Activated B cell treated with CpG ODN at 0.5 μM for 24 hours (primary cell): ENCODE measurements at regions not wholly inside any gene's neighbourhood (a gene's known extent, or its start where the extent isn't known, plus 50 kb on each side); places are given as distances from the start of the nearest gene placed in this dataset.

ENCODE experiments used
- ATAC-seq: fragments of 200-7000 bp; cut with Tn5 transposase; one replicate; pipeline ENCODE4 v1.10.0; 2021; ENCODE audit warnings: low read depth, mild to moderate bottlenecking, moderate library complexity
- CTCF ChIA-PET: fragments of 350-600 bp; sonication (Branson Sonifier 250); formaldehyde crosslinking; loops from one replicate; lab custom pipeline; 2021; ENCODE audit warnings: antibody characterized with exemption; lab: Charles Lee
- POLR2A ChIA-PET: fragments of 350-600 bp; sonication (Branson Sonifier 250); formaldehyde crosslinking; loops from one replicate; lab custom pipeline; 2021; ENCODE audit warnings: antibody characterized with exemption; lab: Charles Lee
- DNase-seq: peaks from one replicate; pipeline ENCODE4 v3.0.0; 2022
- H3K27ac Mint-ChIP-seq: one replicate; pipeline ENCODE4 v1.8.0; 2020; ENCODE audit warnings: mixed read lengths
- H3K27me3 Mint-ChIP-seq: one replicate; pipeline ENCODE4 v1.8.0; 2021; ENCODE audit warnings: mixed read lengths
- H3K36me3 Mint-ChIP-seq: one replicate; pipeline ENCODE4 v1.8.0; 2021; ENCODE audit warnings: low read depth, mixed read lengths
- H3K4me1 Mint-ChIP-seq: one replicate; pipeline ENCODE4 v1.8.0; 2021; ENCODE audit warnings: mixed read lengths
- H3K4me3 Mint-ChIP-seq: one replicate; pipeline ENCODE4 v1.8.0; 2020; ENCODE audit warnings: mild to moderate bottlenecking, mixed read lengths
- H3K9me3 Mint-ChIP-seq: one replicate; pipeline ENCODE4 v1.8.0; 2020; ENCODE audit warnings: mixed read lengths
- CTCF ChIP-seq: fragments of 200-600 bp; IDR thresholded peaks from one replicate; pipeline ENCODE4 v1.8.0; 2022; ENCODE audit warnings: antibody characterized with exemption, mild to moderate bottlenecking
- intact Hi-C: fragments of 100-400 bp; cut with micrococcal nuclease; formaldehyde crosslinking; loops from one replicate; pipeline ENCODE4 v1.15.1; 2024

- ATAC-seq (no peak), DNase-seq (no peak)
- TF ChIP-seq CTCF = no peak
- intact Hi-C loops = no loop called here
- Mint-ChIP-seq H3K4me3 (no peak overlapping the region), H3K4me1 (no peaks in the 10 kb centered on the region), H3K9me3 (no peaks in the 10 kb centered on the region), H3K27ac (no peak overlapping the region), H3K27me3 (no peaks in the 10 kb centered on the region), H3K36me3 (no peaks in the 10 kb centered on the region)
- POLR2A ChIA-PET = no interaction called here
- CTCF ChIA-PET = no interaction called here
Measured at GRCh38 chr18:77807650-77808049, 558.0 kb downstream of the GALR1 start.

- H3K4me3 Mint-ChIP-seq = no peak overlapping the region
- H3K9me3 Mint-ChIP-seq = no peaks in the 10 kb centered on the region
- H3K27me3 Mint-ChIP-seq = no peaks in the 10 kb centered on the region
- intact Hi-C loops = no loop called here
- H3K36me3 Mint-ChIP-seq = no peaks in the 10 kb centered on the region
- no peak for TF ChIP-seq CTCF
- H3K4me1 Mint-ChIP-seq = no peaks in the 10 kb centered on the region
- no peak for ATAC-seq
- ChIA-PET POLR2A (no interaction called here), CTCF (no interaction called here)
- H3K27ac Mint-ChIP-seq = no peak overlapping the region
- no peak for DNase-seq
Measured at GRCh38 chr18:77811503-77811902, 561.9 kb downstream of the GALR1 start.

- intact Hi-C loops = no loop called here
- Mint-ChIP-seq H3K27ac (no peak overlapping the region), H3K27me3 (peaks cover 2% of the 10 kb centered on the region), H3K9me3 (peaks cover 4% of the 10 kb centered on the region), H3K4me3 (no peak overlapping the region), H3K36me3 (no peaks in the 10 kb centered on the region), H3K4me1 (no peaks in the 10 kb centered on the region)
- ChIA-PET CTCF (no interaction called here), POLR2A (no interaction called here)
- ATAC-seq = no peak
- TF ChIP-seq CTCF = no peak
- no peak for DNase-seq
Measured at GRCh38 chr18:77815666-77816338, 566.2 kb downstream of the GALR1 start.

- DNase-seq (no peak), ATAC-seq (no peak)
- no peak for TF ChIP-seq CTCF
- H3K4me3 Mint-ChIP-seq = no peak overlapping the region
- no peak overlapping the region for H3K27ac Mint-ChIP-seq
- H3K4me1 Mint-ChIP-seq = no peaks in the 10 kb centered on the region
- ChIA-PET POLR2A (no interaction called here), CTCF (no interaction called here)
- H3K27me3 Mint-ChIP-seq = peaks cover 2% of the 10 kb centered on the region
- H3K9me3 Mint-ChIP-seq = peaks cover 4% of the 10 kb centered on the region
- H3K36me3 Mint-ChIP-seq = no peaks in the 10 kb centered on the region
- intact Hi-C loops = no loop called here
Measured at GRCh38 chr18:77818328-77818727, 568.7 kb downstream of the GALR1 start.

DNA sequence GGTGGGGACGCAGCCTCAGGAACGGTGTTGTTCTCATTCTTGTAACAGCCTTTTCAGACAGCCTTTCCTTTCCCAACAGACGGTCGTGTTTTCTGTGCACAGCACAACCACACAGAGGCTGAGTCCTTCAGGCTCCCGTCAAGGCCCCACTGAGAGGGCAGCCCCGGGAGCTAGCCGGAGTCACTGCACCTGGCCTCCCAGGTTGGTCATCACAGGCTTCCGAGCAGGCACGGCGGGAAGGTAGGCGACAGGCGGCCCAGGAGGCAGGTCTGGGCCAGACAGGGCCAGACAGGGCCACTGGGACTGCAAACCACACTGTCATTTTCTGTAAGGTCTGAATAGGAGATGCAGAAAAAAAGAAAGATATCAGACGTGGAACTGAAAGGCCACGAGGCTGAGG lies 570.8 kb downstream of the GALR1 start:
- Mint-ChIP-seq H3K4me1 (no peaks in the 10 kb centered on the region), H3K36me3 (no peaks in the 10 kb centered on the region), H3K27ac (no peak overlapping the region), H3K4me3 (no peak overlapping the region), H3K27me3 (peaks cover 2% of the 10 kb centered on the region), H3K9me3 (peaks cover 4% of the 10 kb centered on the region)
- ATAC-seq = no peak
- no peak for DNase-seq
- CTCF ChIA-PET = no interaction called here
- POLR2A ChIA-PET = no interaction called here
- TF ChIP-seq CTCF = no peak
- intact Hi-C loops = no loop called here
